ENCODE measurements at regions not wholly inside any gene's neighbourhood (a gene's known extent, or its start where the extent isn't known, plus 50 kb on each side); places are given as distances from the start of the nearest gene placed in this dataset.

- TF ChIP-seq YY1 (IDR thresholded peaks at IDR 0.05; ENCODE audit: insufficient read depth, insufficient read length) (no peak), ZNF274 (IDR thresholded peaks at IDR 0.05; ENCODE audit: low read depth, low read length) (no peak), SUZ12 (IDR thresholded peaks at IDR 0.05; ENCODE audit: extremely low read depth, insufficient read depth, insufficient read length) (no peak)
These were observed 74.1 kb downstream of the DUSP6 start for GRCh38 chr12:89278169-89278568.
